HAP-1 (cell line): ENCODE measurements at regions not wholly inside any gene's neighbourhood (a gene's known extent, or its start where the extent isn't known, plus 50 kb on each side); places are given as distances from the start of the nearest gene placed in this dataset.

ENCODE experiments used
- DNase-seq, 2 experiments: peaks; one replicate each; pipeline ENCODE4 v3.0.0-alpha.2; 2016 to 2020; ENCODE audit warnings: low spot score in 2 of 2
- H3K27me3 ChIP-seq: fragments of 250-450 bp; sonication (Bioruptor Pico); 2 replicates; pipeline ENCODE4 v1.5.1; 2020; ENCODE audit warnings: low read depth, mild to moderate bottlenecking, moderate library complexity
- H3K36me3 ChIP-seq: fragments of 250-450 bp; sonication (Bioruptor Pico); replicated peaks from 2 replicates; pipeline ENCODE4 v1.5.1; 2020; ENCODE audit warnings: mild to moderate bottlenecking
- H3K4me1 ChIP-seq: fragments of 250-450 bp; sonication (Bioruptor Pico); 2 replicates; pipeline ENCODE4 v1.5.1; 2020; ENCODE audit warnings: mild to moderate bottlenecking
- H3K4me3 ChIP-seq: fragments of 250-450 bp; sonication (Bioruptor Pico); 2 replicates; pipeline ENCODE4 v1.5.1; 2020; ENCODE audit warnings: mild to moderate bottlenecking, moderate library complexity
- H3K9me3 ChIP-seq: fragments of 250-450 bp; sonication (Bioruptor Pico); 2 replicates; pipeline ENCODE4 v1.5.1; 2020; ENCODE audit warnings: mild to moderate bottlenecking, moderate library complexity
- in situ Hi-C: fragments of 300-500 bp; cut with MboI; formaldehyde crosslinking; loops from 3 replicates; pipeline ENCODE4 v1.14.3; 2020; ENCODE audit warnings: low sequenced_read_pairs, inconsistent platforms, mixed read lengths

DNA sequence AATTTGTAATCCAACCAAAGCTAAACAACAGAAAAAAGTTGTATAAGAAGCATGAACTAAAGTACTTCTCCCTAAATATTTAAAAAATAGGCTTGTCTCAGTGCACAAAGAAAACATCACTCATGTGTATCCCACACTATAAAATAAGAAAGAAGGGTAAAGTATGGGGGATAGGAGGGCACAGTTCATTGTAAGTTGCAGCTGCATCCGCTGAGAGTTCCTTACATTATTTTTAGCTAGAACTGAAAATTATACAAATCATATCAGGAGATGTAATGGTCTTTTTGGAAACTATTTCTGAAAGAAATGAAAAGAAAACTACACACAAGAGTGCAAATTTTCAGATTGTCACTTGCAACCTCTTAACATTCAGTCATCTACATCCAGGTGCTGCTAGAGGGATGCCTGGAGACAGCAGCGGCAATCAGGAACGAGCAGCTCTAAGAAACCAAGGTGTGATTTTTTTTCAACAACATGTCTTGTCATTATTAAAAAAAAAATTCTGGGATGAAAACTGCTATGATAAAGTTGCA, 273.6 kb downstream of the ASXL3 start:
- no peaks in the 10 kb centered on the region for H3K36me3 ChIP-seq
- no peak overlapping the region for H3K4me3 ChIP-seq
- no peaks in the 10 kb centered on the region for H3K9me3 ChIP-seq
- H3K4me1 ChIP-seq = no peaks in the 10 kb centered on the region
- no peak for DNase-seq
- H3K27me3 ChIP-seq = 0 out of 2 replicates have a peak, but pooled peaks cover 2% of the 10 kb centered on the region
- in situ Hi-C loops = no loop called here

GRCh38 chr18:33849731-33850130, 271.7 kb downstream of the ASXL3 start:
- no peak for DNase-seq
- Histone ChIP-seq H3K4me1 (no peaks in the 10 kb centered on the region), H3K36me3 (no peaks in the 10 kb centered on the region), H3K9me3 (no peaks in the 10 kb centered on the region), H3K27me3 (peaks cover 4% of the 10 kb centered on the region; the same call in 1 of the 2 replicates), H3K4me3 (no peak overlapping the region)
- in situ Hi-C loops = loop anchor here (25.0 kb wide), 1 partner anchor 188 kb away; no protein-coding TSS in a partner anchor

- in situ Hi-C loops = loop anchor here (25.0 kb wide), 1 partner anchor 193 kb away; no protein-coding TSS in a partner anchor
- H3K4me3 ChIP-seq = no peak overlapping the region
- DNase-seq = no peak
- no peaks in the 10 kb centered on the region for H3K9me3 ChIP-seq
- H3K4me1 ChIP-seq = no peaks in the 10 kb centered on the region
- H3K36me3 ChIP-seq = no peaks in the 10 kb centered on the region
- peaks cover 2% of the 10 kb centered on the region; the same call in 1 of the 2 replicates for H3K27me3 ChIP-seq
Measured at GRCh38 chr18:33844232-33844631, 266.2 kb downstream of the ASXL3 start.

GRCh38 chr18:33841221-33841967, 263.4 kb downstream of the ASXL3 start:
- H3K9me3 ChIP-seq = no peaks in the 10 kb centered on the region
- DNase-seq = no peak
- in situ Hi-C loops = loop anchor here (25.0 kb wide), 1 partner anchor 196 kb away; no protein-coding TSS in a partner anchor
- no peak overlapping the region for H3K4me3 ChIP-seq
- peaks cover 2% of the 10 kb centered on the region; the same call in 1 of the 2 replicates for H3K27me3 ChIP-seq
- no peaks in the 10 kb centered on the region for H3K4me1 ChIP-seq
- no peaks in the 10 kb centered on the region for H3K36me3 ChIP-seq

DNA sequence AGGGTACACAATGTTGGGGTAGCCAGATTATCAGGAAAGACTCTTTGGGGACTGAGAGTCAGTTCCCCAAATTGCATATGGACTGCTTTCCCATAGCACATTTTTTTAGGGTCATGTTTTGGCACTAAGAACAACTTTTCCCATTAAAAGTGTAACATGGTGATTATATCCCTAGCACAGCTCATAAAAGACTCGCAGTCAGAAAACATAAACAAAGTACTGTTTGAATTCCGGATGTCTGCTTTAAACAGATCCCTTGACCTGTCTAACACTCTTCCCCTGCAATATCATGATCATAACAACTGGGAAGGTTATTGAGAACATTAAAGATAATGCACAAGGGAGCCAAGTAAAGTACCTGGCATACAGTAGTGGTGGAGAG, 262.2 kb downstream of the ASXL3 start:
- Histone ChIP-seq H3K9me3 (no peaks in the 10 kb centered on the region), H3K27me3 (no peaks in the 10 kb centered on the region), H3K4me3 (no peak overlapping the region), H3K36me3 (no peaks in the 10 kb centered on the region), H3K4me1 (no peaks in the 10 kb centered on the region)
- DNase-seq = no peak
- in situ Hi-C loops = loop anchor here (25.0 kb wide), 1 partner anchor 197 kb away; no protein-coding TSS in a partner anchor

- no peak overlapping the region for H3K4me3 ChIP-seq
- no peaks in the 10 kb centered on the region for H3K4me1 ChIP-seq
- H3K9me3 ChIP-seq = no peaks in the 10 kb centered on the region
- DNase-seq = peak; percentile 38 to 44
- in situ Hi-C loops = loop anchor here (25.0 kb wide), 1 partner anchor 198 kb away; no protein-coding TSS in a partner anchor
- no peaks in the 10 kb centered on the region for H3K27me3 ChIP-seq
- no peaks in the 10 kb centered on the region for H3K36me3 ChIP-seq
Measured at GRCh38 chr18:33839452-33840211, 261.6 kb downstream of the ASXL3 start.

- H3K4me3 ChIP-seq = no peak overlapping the region
- no peaks in the 10 kb centered on the region for H3K36me3 ChIP-seq
- H3K9me3 ChIP-seq = no peaks in the 10 kb centered on the region
- in situ Hi-C loops = loop anchor here (25.0 kb wide), 1 partner anchor 199 kb away; no protein-coding TSS in a partner anchor
- H3K4me1 ChIP-seq = no peaks in the 10 kb centered on the region
- H3K27me3 ChIP-seq = no peaks in the 10 kb centered on the region
- DNase-seq = no peak
Measured at GRCh38 chr18:33838054-33838453, 260.0 kb downstream of the ASXL3 start.

- no peak for DNase-seq
Measured at GRCh38 chr18:33837191-33837590, 259.2 kb downstream of the ASXL3 start.

GRCh38 chr18:33836564-33836963, 258.5 kb downstream of the ASXL3 start:
- in situ Hi-C loops = loop anchor here (25.0 kb wide), 1 partner anchor 201 kb away; no protein-coding TSS in a partner anchor
- H3K4me1 ChIP-seq = no peaks in the 10 kb centered on the region
- no peak for DNase-seq

More at GRCh38 chr18:33837191-33837590, 259.2 kb downstream of the ASXL3 start:
- H3K27me3 ChIP-seq = no peaks in the 10 kb centered on the region
- no peaks in the 10 kb centered on the region for H3K36me3 ChIP-seq
- H3K4me1 ChIP-seq = no peaks in the 10 kb centered on the region
- in situ Hi-C loops = loop anchor here (25.0 kb wide), 1 partner anchor 200 kb away; no protein-coding TSS in a partner anchor
- no peaks in the 10 kb centered on the region for H3K9me3 ChIP-seq
- no peak overlapping the region for H3K4me3 ChIP-seq

GRCh38 chr18:33835419-33835818, 257.4 kb downstream of the ASXL3 start:
- in situ Hi-C loops = loop anchor here (25.0 kb wide), 1 partner anchor 202 kb away; no protein-coding TSS in a partner anchor
- H3K27me3 ChIP-seq = no peaks in the 10 kb centered on the region
- no peaks in the 10 kb centered on the region for H3K9me3 ChIP-seq
- no peaks in the 10 kb centered on the region for H3K4me1 ChIP-seq
- H3K36me3 ChIP-seq = no peaks in the 10 kb centered on the region
- no peak for DNase-seq
- no peak overlapping the region for H3K4me3 ChIP-seq

More at GRCh38 chr18:33836564-33836963, 258.5 kb downstream of the ASXL3 start:
- Histone ChIP-seq H3K4me3 (no peak overlapping the region), H3K9me3 (no peaks in the 10 kb centered on the region), H3K27me3 (no peaks in the 10 kb centered on the region), H3K36me3 (no peaks in the 10 kb centered on the region)

DNA sequence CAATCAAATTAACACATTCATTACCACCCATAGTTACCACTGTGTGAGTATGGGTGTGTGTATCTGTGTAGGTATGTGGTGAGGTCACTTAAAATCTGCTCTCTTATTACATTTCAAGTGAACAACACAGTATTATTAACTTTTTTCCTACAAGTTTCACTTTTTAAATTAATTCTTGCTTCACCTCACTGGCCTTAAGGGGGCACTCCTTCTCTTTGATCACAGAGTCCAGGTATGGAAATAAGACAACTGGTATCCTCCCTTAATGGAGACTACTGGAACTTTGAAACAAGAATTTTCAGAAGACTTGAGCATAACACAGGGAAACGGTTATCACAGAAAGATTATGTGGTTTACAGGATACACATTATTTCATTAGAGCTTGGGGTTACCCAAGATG, 255.8 kb downstream of the ASXL3 start:
- Histone ChIP-seq H3K4me3 (no peak overlapping the region), H3K9me3 (no peaks in the 10 kb centered on the region), H3K27me3 (no peaks in the 10 kb centered on the region), H3K36me3 (no peaks in the 10 kb centered on the region), H3K4me1 (no peaks in the 10 kb centered on the region)
- in situ Hi-C loops = loop anchor here (25.0 kb wide), 1 partner anchor 203 kb away; no protein-coding TSS in a partner anchor
- no peak for DNase-seq

GRCh38 chr18:33831424-33831823, 253.4 kb downstream of the ASXL3 start:
- Histone ChIP-seq H3K4me1 (no peaks in the 10 kb centered on the region), H3K4me3 (no peak overlapping the region), H3K36me3 (no peaks in the 10 kb centered on the region), H3K27me3 (no peaks in the 10 kb centered on the region), H3K9me3 (no peaks in the 10 kb centered on the region)
- no peak for DNase-seq
- in situ Hi-C loops = loop anchor here (25.0 kb wide), 1 partner anchor 206 kb away; no protein-coding TSS in a partner anchor

DNA sequence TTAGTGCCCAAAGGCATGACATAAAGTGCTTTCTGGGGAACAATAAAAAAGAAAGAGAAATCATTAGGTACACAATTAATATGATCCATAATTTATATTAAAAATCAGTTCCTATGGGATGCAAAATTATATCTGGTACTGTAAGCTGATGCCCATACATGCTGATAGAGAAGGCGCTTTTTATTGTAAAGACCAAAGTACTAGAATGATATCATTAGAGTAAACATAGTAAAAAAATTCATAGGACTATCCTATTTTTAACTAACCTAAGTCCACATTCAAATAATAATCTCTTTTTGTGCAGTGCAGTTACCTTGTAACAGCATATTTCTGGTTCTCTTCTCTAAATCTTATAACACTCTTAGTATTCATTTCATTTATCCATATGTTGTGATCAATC, 252.2 kb downstream of the ASXL3 start:
- in situ Hi-C loops = loop anchor here (25.0 kb wide), 1 partner anchor 207 kb away; no protein-coding TSS in a partner anchor

More for the DNA sequence above, 252.2 kb downstream of the ASXL3 start:
- Histone ChIP-seq H3K9me3 (no peaks in the 10 kb centered on the region), H3K4me3 (no peak overlapping the region), H3K4me1 (no peaks in the 10 kb centered on the region), H3K27me3 (no peaks in the 10 kb centered on the region), H3K36me3 (no peaks in the 10 kb centered on the region)
- DNase-seq = no peak
